Endothelial cell of umbilical vein (primary cell): ENCODE measurements at regions not wholly inside any gene's neighbourhood (a gene's known extent, or its start where the extent isn't known, plus 50 kb on each side); places are given as distances from the start of the nearest gene placed in this dataset.

Experiments
- EZH2 ChIP-seq: IDR thresholded peaks from 2 replicates; pipeline ENCODE4 v1.6.1; 2012; ENCODE audit warnings: borderline replicate concordance, low read depth, mild to moderate bottlenecking, moderate library complexity, low read length, inconsistent platforms; ENCODE audit not compliant: severe bottlenecking
- JUN ChIP-seq: IDR thresholded peaks from 2 replicates; pipeline ENCODE4 v1.6.1; 2011; ENCODE audit warnings: borderline replicate concordance, low read depth; ENCODE audit not compliant: insufficient read length, insufficient read depth
- MYC ChIP-seq: IDR thresholded peaks from one replicate; pipeline ENCODE4 v1.6.1; 2011; ENCODE audit warnings: mild to moderate bottlenecking, low read depth, low read length
- POLR2A ChIP-seq: IDR thresholded peaks from 2 replicates; pipeline ENCODE4 v1.6.1; 2012; ENCODE audit warnings: low read depth, mild to moderate bottlenecking, control low read depth, low read length
- POLR2AphosphoS5 ChIP-seq: IDR thresholded peaks from 2 replicates; pipeline ENCODE4 v1.6.1; 2012; ENCODE audit warnings: low read depth, mild to moderate bottlenecking, control low read depth, low read length, moderate library complexity; ENCODE audit not compliant: insufficient read depth
- TF ChIP-seq, protein P1 (sequence below), 2 donors: IDR thresholded peaks; 1 replicate in 1 of 2; 2 replicates in 1 of 2; pipeline ENCODE4 v1.5.1; 2011; ENCODE audit warnings: low read length in 2 of 2, mild to moderate bottlenecking in 2 of 2, moderate library complexity in 2 of 2, control low read depth in 1 of 2, inconsistent platforms in 1 of 2, low read depth in 1 of 2; ENCODE audit not compliant: insufficient read depth in 1 of 2; ENCODE audit errors: extremely low read depth in 1 of 2
- TF ChIP-seq, protein P2 (sequence below): IDR thresholded peaks from 2 replicates; pipeline ENCODE4 v1.6.1; 2011; ENCODE audit not compliant: insufficient read depth, insufficient read length

DNA sequence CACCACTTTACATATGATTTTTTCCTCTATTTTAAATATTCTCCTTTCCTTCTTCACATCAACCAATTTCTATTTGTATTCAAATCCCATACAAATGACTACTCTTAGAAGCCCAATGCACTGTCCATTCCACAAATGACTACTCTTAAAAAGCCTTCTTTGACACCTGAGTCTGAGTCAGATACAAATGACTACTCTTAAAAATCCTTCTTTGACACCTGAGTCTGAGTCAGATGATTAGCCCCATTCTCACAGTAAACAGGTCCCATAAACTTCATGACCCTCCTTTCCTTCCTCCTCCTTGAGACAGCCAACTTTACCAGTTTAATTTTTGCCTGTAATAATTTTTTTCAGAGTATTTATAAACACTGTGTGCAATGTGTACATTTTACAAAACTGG lies 231.3 kb upstream of the USP25 start:
- TF ChIP-seq, protein P1, sequence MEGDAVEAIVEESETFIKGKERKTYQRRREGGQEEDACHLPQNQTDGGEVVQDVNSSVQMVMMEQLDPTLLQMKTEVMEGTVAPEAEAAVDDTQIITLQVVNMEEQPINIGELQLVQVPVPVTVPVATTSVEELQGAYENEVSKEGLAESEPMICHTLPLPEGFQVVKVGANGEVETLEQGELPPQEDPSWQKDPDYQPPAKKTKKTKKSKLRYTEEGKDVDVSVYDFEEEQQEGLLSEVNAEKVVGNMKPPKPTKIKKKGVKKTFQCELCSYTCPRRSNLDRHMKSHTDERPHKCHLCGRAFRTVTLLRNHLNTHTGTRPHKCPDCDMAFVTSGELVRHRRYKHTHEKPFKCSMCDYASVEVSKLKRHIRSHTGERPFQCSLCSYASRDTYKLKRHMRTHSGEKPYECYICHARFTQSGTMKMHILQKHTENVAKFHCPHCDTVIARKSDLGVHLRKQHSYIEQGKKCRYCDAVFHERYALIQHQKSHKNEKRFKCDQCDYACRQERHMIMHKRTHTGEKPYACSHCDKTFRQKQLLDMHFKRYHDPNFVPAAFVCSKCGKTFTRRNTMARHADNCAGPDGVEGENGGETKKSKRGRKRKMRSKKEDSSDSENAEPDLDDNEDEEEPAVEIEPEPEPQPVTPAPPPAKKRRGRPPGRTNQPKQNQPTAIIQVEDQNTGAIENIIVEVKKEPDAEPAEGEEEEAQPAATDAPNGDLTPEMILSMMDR (IDR thresholded peaks at IDR 0.05; ENCODE audit: extremely low read depth in 1 of 2, insufficient read depth in 1 of 2, low read depth in 1 of 2, low read length in 2 of 2): no peak
- TF ChIP-seq EZH2 (no peak), JUN (no peak), POLR2A (no peak), POLR2AphosphoS5 (no peak), MYC (no peak)
- TF ChIP-seq, protein P2, sequence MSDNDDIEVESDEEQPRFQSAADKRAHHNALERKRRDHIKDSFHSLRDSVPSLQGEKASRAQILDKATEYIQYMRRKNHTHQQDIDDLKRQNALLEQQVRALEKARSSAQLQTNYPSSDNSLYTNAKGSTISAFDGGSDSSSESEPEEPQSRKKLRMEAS: no peak
